Stomach (tissue), 8 donors: ENCODE measurements at regions not wholly inside any gene's neighbourhood (a gene's known extent, or its start where the extent isn't known, plus 50 kb on each side); places are given as distances from the start of the nearest gene placed in this dataset.

Experiments used
- DNase-seq, 2 donors: peaks; one replicate each; pipeline versions ENCODE4 v3.0.0 to v3.0.0-alpha.2; 2013 to 2019
- H3K27ac ChIP-seq, 5 donors: fragments of 200-600 bp in 4 of 5; sonication (generic) in 4 of 5; one replicate each; pipeline ENCODE4 v1.5.1; 2013 to 2019; ENCODE audit warnings: mild to moderate bottlenecking in 1 of 5, moderate library complexity in 1 of 5
- H3K27me3 ChIP-seq, 3 donors: fragments of 200-600 bp; sonication (generic); one replicate each; pipeline ENCODE4 v1.5.1; 2017 to 2019; ENCODE audit warnings: mixed run types in 1 of 3
- H3K36me3 ChIP-seq, 4 donors: fragments of 200-600 bp; sonication (generic); 1 replicate in 3 of 4; 2 replicates in 1 of 4; pipeline ENCODE4 v1.5.1; 2016 to 2019
- H3K4me1 ChIP-seq, 4 donors: fragments of 200-600 bp; sonication (generic); one replicate each; pipeline ENCODE4 v1.5.1; 2016 to 2019
- H3K4me3 ChIP-seq, 4 donors: fragments of 200-600 bp; sonication (generic) in 3 of 4; one replicate each; pipeline ENCODE4 v1.5.1; 2016 to 2019; ENCODE audit warnings: mild to moderate bottlenecking in 1 of 4
- H3K9me3 ChIP-seq, 4 donors: fragments of 200-600 bp; sonication (generic); one replicate each; pipeline ENCODE4 v1.5.1; 2016 to 2019
- EP300 ChIP-seq: sonication (generic); formaldehyde crosslinking; IDR thresholded peaks from one replicate; pipeline ENCODE4 v1.6.1; 2017; ENCODE audit warnings: antibody characterized with exemption
- POLR2A ChIP-seq, 4 donors: fragments of 450-650 bp; IDR thresholded peaks; one replicate each; pipeline ENCODE4 v1.6.1; 2016; ENCODE audit warnings: antibody characterized with exemption in 4 of 4, control low read depth in 2 of 4, mild to moderate bottlenecking in 1 of 4, moderate library complexity in 1 of 4
- POLR2AphosphoS5 ChIP-seq, 3 donors: sonication (generic); formaldehyde crosslinking; IDR thresholded peaks; one replicate each; pipeline ENCODE4 v1.6.1; 2016; ENCODE audit warnings: antibody characterized with exemption in 3 of 3
- WGBS, 5 donors: extraction: QIAGEN DNeasy Blood & Tissue Kit in 3 of 5; methylation state at CpG; one replicate each; pipeline versions ENCODE4 v1.1.5 to v1.1.7; 2013 to 2018; 5-methylcytosine and 5-hydroxymethylcytosine counted together
- intact Hi-C: fragments of 100-400 bp; cut with DNase I; formaldehyde crosslinking; loops from one replicate; pipeline ENCODE4 v1.15.1; 2023; ENCODE audit warnings: low total_unique reads
- TF ChIP-seq, protein P1 (sequence below), 7 experiments: fragments of 450-650 bp in 4 of 7; fragments of 200-600 bp in 3 of 7; sonication (generic) in 3 of 7; IDR thresholded peaks; one replicate each; pipeline ENCODE4 v1.5.1; 2016 to 2019; ENCODE audit warnings: antibody characterized with exemption in 7 of 7, control low read depth in 2 of 7, mild to moderate bottlenecking in 1 of 7
- donor health status: healthy with polysubstance abuse.
- donor health status: Bipolar disorder and iron deficiency.
- donor health status: healthy.

DNA sequence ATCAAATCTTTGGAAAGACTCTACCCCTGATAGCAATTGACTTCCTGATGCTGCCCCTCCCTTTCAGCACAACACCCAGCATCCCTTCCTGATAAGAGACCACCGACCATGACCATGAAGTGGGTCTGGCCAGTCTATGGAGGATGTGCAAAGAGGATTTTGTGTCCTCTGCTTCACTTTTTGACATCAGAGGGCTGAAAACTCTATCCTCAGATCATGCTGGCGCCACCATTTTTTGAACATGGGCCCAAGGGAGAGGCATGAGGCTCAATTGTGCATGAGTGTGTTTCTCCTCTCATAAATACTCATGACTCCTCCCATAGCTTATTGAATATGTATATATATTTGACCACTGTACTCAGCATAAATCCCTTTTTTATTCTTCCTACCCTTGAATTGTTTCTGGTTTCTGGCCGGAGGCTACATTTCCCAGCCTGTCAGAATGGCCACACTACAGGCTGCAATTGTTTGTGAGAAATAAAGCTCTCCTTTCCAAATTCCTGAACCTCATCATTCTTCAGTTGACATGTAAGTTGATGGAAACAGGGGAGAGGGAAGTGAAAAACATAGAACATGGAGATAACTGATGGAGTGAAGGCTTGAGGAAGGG lies 314.1 kb downstream of the MYCN start:
- WGBS, 5 donors = 58 to 90% (median 85%) methylated on average over 3 of the region's 3 CpGs
- no peak overlapping the region for H3K4me3 ChIP-seq
- peaks cover 0 to 8% (median 0%) of the 10 kb centered on the region in 3 donors for H3K27me3 ChIP-seq
- H3K27ac ChIP-seq = no peak overlapping the region
- TF ChIP-seq, protein P1, sequence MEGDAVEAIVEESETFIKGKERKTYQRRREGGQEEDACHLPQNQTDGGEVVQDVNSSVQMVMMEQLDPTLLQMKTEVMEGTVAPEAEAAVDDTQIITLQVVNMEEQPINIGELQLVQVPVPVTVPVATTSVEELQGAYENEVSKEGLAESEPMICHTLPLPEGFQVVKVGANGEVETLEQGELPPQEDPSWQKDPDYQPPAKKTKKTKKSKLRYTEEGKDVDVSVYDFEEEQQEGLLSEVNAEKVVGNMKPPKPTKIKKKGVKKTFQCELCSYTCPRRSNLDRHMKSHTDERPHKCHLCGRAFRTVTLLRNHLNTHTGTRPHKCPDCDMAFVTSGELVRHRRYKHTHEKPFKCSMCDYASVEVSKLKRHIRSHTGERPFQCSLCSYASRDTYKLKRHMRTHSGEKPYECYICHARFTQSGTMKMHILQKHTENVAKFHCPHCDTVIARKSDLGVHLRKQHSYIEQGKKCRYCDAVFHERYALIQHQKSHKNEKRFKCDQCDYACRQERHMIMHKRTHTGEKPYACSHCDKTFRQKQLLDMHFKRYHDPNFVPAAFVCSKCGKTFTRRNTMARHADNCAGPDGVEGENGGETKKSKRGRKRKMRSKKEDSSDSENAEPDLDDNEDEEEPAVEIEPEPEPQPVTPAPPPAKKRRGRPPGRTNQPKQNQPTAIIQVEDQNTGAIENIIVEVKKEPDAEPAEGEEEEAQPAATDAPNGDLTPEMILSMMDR (IDR thresholded peaks at IDR 0.05) = no peak
- TF ChIP-seq EP300 (no peak), POLR2A (IDR thresholded peaks at IDR 0.05) (no peak), POLR2AphosphoS5 (IDR thresholded peaks at IDR 0.05) (no peak)
- H3K9me3 ChIP-seq = peaks cover 0 to 3% (median 0%) of the 10 kb centered on the region in 4 donors
- DNase-seq = no peak
- intact Hi-C loops = no loop called here
- no peaks in the 10 kb centered on the region for H3K4me1 ChIP-seq
- H3K36me3 ChIP-seq = no peaks in the 10 kb centered on the region

GRCh38 chr2:16253291-16253690 lies 312.9 kb downstream of the MYCN start:
- 82 to 94% (median 91%) methylated on average over 3 of the region's 3 CpGs for WGBS, 5 donors
- DNase-seq = no peak
- no peak overlapping the region for H3K4me3 ChIP-seq
- no peaks in the 10 kb centered on the region for H3K36me3 ChIP-seq
- no peaks in the 10 kb centered on the region for H3K4me1 ChIP-seq
- intact Hi-C loops = no loop called here
- peaks cover 0 to 3% (median 0%) of the 10 kb centered on the region in 4 donors for H3K9me3 ChIP-seq
- TF ChIP-seq POLR2A (IDR thresholded peaks at IDR 0.05) (no peak), EP300 (no peak)
- no peak overlapping the region for H3K27ac ChIP-seq
- peaks cover 0 to 11% (median 0%) of the 10 kb centered on the region in 3 donors for H3K27me3 ChIP-seq

DNA sequence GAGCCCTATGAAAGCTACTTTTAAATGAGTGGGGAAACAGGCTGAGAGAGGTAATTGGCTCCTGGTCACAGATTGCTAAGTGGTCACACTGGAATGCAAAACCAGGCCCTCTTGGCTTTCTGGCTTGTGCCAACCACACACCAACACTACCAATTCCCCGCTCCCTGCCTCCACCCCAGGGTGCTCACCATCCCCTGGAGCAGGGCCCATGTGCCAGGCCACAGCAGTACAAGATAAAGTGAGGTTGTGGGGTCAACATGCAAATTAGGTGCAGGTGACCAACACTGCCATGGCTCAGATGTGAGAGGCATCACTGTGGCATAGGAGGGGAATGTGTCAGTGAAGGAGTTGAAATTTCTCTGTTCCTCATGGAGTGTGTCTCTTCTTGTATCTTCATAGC lies 312.5 kb downstream of the MYCN start:
- H3K36me3 ChIP-seq = no peaks in the 10 kb centered on the region
- no peak overlapping the region for H3K4me3 ChIP-seq
- DNase-seq = no peak
- intact Hi-C loops = no loop called here
- 60 to 100% (median 87%) methylated on average over 1 of the region's 1 CpG for WGBS, 5 donors
- H3K27ac ChIP-seq = no peak overlapping the region
- TF ChIP-seq, protein P1 (IDR thresholded peaks at IDR 0.05) = no peak
- no peak for TF ChIP-seq POLR2A (IDR thresholded peaks at IDR 0.05)
- no peak for TF ChIP-seq EP300
- no peak for TF ChIP-seq POLR2AphosphoS5 (IDR thresholded peaks at IDR 0.05)
- H3K4me1 ChIP-seq = no peaks in the 10 kb centered on the region
- peaks cover 0 to 11% (median 0%) of the 10 kb centered on the region in 3 donors for H3K27me3 ChIP-seq
- peaks cover 0 to 3% (median 0%) of the 10 kb centered on the region in 4 donors for H3K9me3 ChIP-seq

DNA sequence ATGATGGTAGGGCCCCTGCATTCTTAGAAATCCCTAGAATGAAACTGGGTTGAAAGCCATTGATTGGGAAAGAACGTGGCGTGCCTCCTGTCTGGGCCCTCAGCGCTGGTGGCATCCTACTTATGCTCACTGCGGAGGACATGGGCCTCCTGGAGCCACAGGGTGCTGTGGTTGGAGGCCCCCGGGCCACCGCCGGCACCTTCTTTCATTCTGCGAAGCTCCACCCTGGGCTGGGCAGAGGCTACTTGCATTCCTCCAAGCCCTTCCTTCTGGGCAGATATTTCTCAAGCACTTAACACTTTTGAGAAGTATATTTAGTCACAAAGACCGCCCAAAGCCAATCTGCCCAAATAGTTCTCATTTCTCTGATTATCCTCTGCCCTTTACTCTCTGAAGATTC lies 311.9 kb downstream of the MYCN start:
- H3K9me3 ChIP-seq = peaks cover 0 to 3% (median 0%) of the 10 kb centered on the region in 4 donors
- intact Hi-C loops = no loop called here
- no peak overlapping the region for H3K27ac ChIP-seq
- 90 to 95% (median 92%) methylated on average over 9 of the region's 9 CpGs for WGBS, 5 donors
- H3K27me3 ChIP-seq = peaks cover 0 to 11% (median 0%) of the 10 kb centered on the region in 3 donors
- no peak for DNase-seq
- H3K4me3 ChIP-seq = no peak overlapping the region
- H3K36me3 ChIP-seq = no peaks in the 10 kb centered on the region
- TF ChIP-seq, protein P1 (IDR thresholded peaks at IDR 0.05) = no peak
- TF ChIP-seq POLR2A (IDR thresholded peaks at IDR 0.05) = no peak
- H3K4me1 ChIP-seq = no peaks in the 10 kb centered on the region

DNA sequence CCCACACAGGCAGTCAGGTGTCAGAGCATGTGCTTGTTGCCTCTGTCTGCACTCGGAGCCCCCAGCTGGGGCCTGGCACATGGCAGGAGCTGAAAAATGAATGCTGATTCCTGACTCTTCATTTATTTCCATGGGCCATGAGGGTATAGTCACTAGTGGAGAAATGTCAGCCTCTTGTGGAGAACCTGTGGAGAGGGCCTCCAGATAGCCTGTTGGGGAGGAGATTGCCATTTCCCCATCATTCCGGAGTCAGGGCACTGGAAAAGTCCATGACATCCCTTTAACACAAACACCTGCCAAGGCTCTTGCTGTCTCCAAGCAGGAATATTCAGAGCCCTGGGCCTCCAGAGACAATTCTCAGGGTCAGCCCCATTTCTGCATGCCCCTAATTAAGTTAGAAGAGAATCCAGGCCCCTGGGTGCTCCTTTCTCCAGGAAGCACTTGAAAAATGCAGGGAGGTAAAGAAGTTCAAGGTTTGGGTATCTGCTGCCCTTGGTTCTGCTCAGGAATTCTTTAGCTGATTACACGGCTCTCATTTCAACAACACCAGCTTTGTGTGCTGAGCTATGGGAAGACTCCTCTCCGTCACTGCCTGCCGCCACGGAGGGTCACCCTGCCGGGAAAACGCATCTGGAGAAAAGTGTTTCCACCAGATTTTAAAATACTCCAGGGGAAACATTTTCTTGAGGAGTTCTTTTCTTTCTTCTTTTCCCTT lies 311.3 kb downstream of the MYCN start:
- peaks cover 0 to 3% (median 0%) of the 10 kb centered on the region in 4 donors for H3K9me3 ChIP-seq
- no peaks in the 10 kb centered on the region for H3K36me3 ChIP-seq
- no peaks in the 10 kb centered on the region for H3K4me1 ChIP-seq
- TF ChIP-seq, protein P1 (IDR thresholded peaks at IDR 0.05) = no peak
- TF ChIP-seq EP300 = no peak
- no peak for TF ChIP-seq POLR2A (IDR thresholded peaks at IDR 0.05)
- TF ChIP-seq POLR2AphosphoS5 (IDR thresholded peaks at IDR 0.05) = no peak
- peak in 1 of 2 donors; percentile 36 for DNase-seq
- H3K27me3 ChIP-seq = peaks cover 0 to 11% (median 0%) of the 10 kb centered on the region in 3 donors
- H3K4me3 ChIP-seq = no peak overlapping the region
- 82 to 85% (median 83%) methylated on average over 8 of the region's 8 CpGs for WGBS, 5 donors
- H3K27ac ChIP-seq = no peak overlapping the region
- intact Hi-C loops = no loop called here
